H1 (cell line): ENCODE measurements at regions not wholly inside any gene's neighbourhood (a gene's known extent, or its start where the extent isn't known, plus 50 kb on each side); places are given as distances from the start of the nearest gene placed in this dataset.
A peak's percentile ranks its signal among the peaks of the same experiment; 100 is the strongest.

Experiments
- CTCF ChIA-PET: fragments of 300-600 bp; sonication (Branson Sonifier 250); formaldehyde crosslinking; loops from one replicate; lab custom pipeline; 2021; ENCODE audit not compliant: partially characterized antibody; lab: Charles Lee
- POLR2A ChIA-PET: fragments of 300-600 bp; sonication (Branson Sonifier 250); formaldehyde crosslinking; loops from one replicate; lab custom pipeline; 2021; ENCODE audit warnings: inconsistent platforms; ENCODE audit not compliant: partially characterized antibody; lab: Charles Lee
- DNase-seq, 2 experiments: peaks; one replicate each; pipeline versions ENCODE4 v3.0.0 to v3.0.0-alpha.2; 2010 to 2022; ENCODE audit warnings: low spot score in 2 of 2, low read depth in 1 of 2, mixed read lengths in 1 of 2
- FAIRE-seq: peaks from 2 replicates; lab custom pipeline; 2011; peaks lifted over from hg19 to GRCh38; lab: Jason Lieb, UNC
- H2AFZ ChIP-seq: 2 replicates; pipeline ENCODE4 v1.8.1; 2012; ENCODE audit warnings: low read length, inconsistent platforms
- H2AK5ac ChIP-seq: 2 replicates; pipeline ENCODE4 v1.6.1; 2013; ENCODE audit warnings: low read depth, low read length
- H2BK120ac ChIP-seq: replicated peaks from 2 replicates; pipeline ENCODE3; 2013; ENCODE audit warnings: low read depth, low read length, inconsistent platforms
- H2BK12ac ChIP-seq: 2 replicates; pipeline ENCODE4 v1.6.1; 2013; ENCODE audit warnings: low read depth, low read length
- H2BK15ac ChIP-seq: 2 replicates; pipeline ENCODE4 v1.6.1; 2013; ENCODE audit warnings: low read length
- H2BK20ac ChIP-seq: 2 replicates; pipeline ENCODE4 v1.6.1; 2013; ENCODE audit warnings: low read length
- H2BK5ac ChIP-seq: 2 replicates; pipeline ENCODE4 v1.6.1; 2013; ENCODE audit warnings: low read depth, low read length
- H3K14ac ChIP-seq: 2 replicates; pipeline ENCODE4 v1.6.1; 2013; ENCODE audit warnings: inconsistent platforms; ENCODE audit not compliant: insufficient read length
- H3K18ac ChIP-seq: 2 replicates; pipeline ENCODE4 v1.6.1; 2013; ENCODE audit warnings: low read length; ENCODE audit errors: extremely low read depth
- H3K23ac ChIP-seq: 2 replicates; pipeline ENCODE4 v1.6.1; 2013; ENCODE audit warnings: inconsistent platforms; ENCODE audit not compliant: insufficient read length
- H3K23me2 ChIP-seq: 2 replicates; pipeline ENCODE4 v1.6.1; 2013; ENCODE audit warnings: low read depth, low read length
- H3K27ac ChIP-seq: 2 replicates; pipeline ENCODE4 v1.6.1; 2011; ENCODE audit warnings: low read depth, low read length, inconsistent platforms
- H3K27me3 ChIP-seq, 4 experiments: replicated peaks in 1 of 4; 1 replicate in 1 of 4; 2 replicates in 3 of 4; pipeline versions ENCODE4 v1.6.1 to v1.8.1; 2011 to 2013; ENCODE audit warnings: low read length in 3 of 4, mild to moderate bottlenecking in 3 of 4, inconsistent platforms in 2 of 4, mixed read lengths in 2 of 4, moderate library complexity in 1 of 4; ENCODE audit not compliant: control insufficient read depth in 3 of 4, insufficient read depth in 3 of 4; ENCODE audit errors: extremely low read depth in 1 of 4
- H3K36me3 ChIP-seq, 4 experiments: 2 replicates each; pipeline versions ENCODE4 v1.6.1 to v1.8.1; 2011 to 2013; ENCODE audit warnings: mild to moderate bottlenecking in 4 of 4, low read length in 3 of 4, moderate library complexity in 2 of 4, control low read depth in 1 of 4, inconsistent platforms in 1 of 4; ENCODE audit not compliant: insufficient read depth in 4 of 4, control insufficient read depth in 2 of 4
- H3K4ac ChIP-seq: replicated peaks from 2 replicates; pipeline ENCODE3; 2013; ENCODE audit warnings: low read length, low read depth, mixed read lengths, inconsistent platforms; ENCODE audit not compliant: insufficient read length
- H3K4me1 ChIP-seq, 4 experiments: replicated peaks in 1 of 4; 1 replicate in 1 of 4; 2 replicates in 3 of 4; pipeline versions ENCODE4 v1.6.1 to v1.8.1; 2011 to 2013; ENCODE audit warnings: low read length in 3 of 4, inconsistent platforms in 2 of 4, mixed read lengths in 1 of 4; ENCODE audit not compliant: insufficient read depth in 4 of 4, control insufficient read depth in 3 of 4
- H3K4me2 ChIP-seq, 2 experiments: 2 replicates each; pipeline versions ENCODE4 v1.6.1 to v1.8.1; 2011 to 2013; ENCODE audit warnings: low read depth in 2 of 2, low read length in 2 of 2, control low read depth in 1 of 2, inconsistent platforms in 1 of 2, mild to moderate bottlenecking in 1 of 2; ENCODE audit not compliant: insufficient read depth in 1 of 2
- H3K4me3 ChIP-seq, 4 experiments: fragments of 200-600, 300-600 bp in 1 of 4; sonication (generic), shearing (Covaris generic), sonication (Bioruptor Twin) in 1 of 4; 2 replicates each; pipeline versions ENCODE4 v1.5.1 to v1.8.1; 2011 to 2016; ENCODE audit warnings: low read length in 4 of 4, low read depth in 3 of 4, control low read depth in 2 of 4, inconsistent platforms in 2 of 4, mild to moderate bottlenecking in 2 of 4, mixed read lengths in 1 of 4, moderate library complexity in 1 of 4; ENCODE audit not compliant: insufficient read depth in 2 of 4; ENCODE audit errors: extremely low read depth in 1 of 4
- H3K56ac ChIP-seq: replicated peaks from 2 replicates; pipeline ENCODE3; 2013; ENCODE audit warnings: low read depth, mild to moderate bottlenecking, mixed read lengths, low read length, inconsistent platforms; ENCODE audit not compliant: insufficient read length
- H3K79me1 ChIP-seq: 2 replicates; pipeline ENCODE4 v1.6.1; 2013; ENCODE audit warnings: low read depth, low read length, control low read depth
- H3K79me2 ChIP-seq, 2 experiments: 2 replicates each; pipeline versions ENCODE4 v1.6.1 to v1.8.1; 2012 to 2013; ENCODE audit warnings: low read length in 2 of 2, mild to moderate bottlenecking in 2 of 2, inconsistent platforms in 1 of 2; ENCODE audit not compliant: insufficient read depth in 2 of 2, control insufficient read depth in 1 of 2
- H3K9ac ChIP-seq, 4 experiments: replicated peaks in 1 of 4; 1 replicate in 1 of 4; 2 replicates in 3 of 4; pipeline versions ENCODE4 v1.6.1 to v1.8.1; 2011 to 2013; ENCODE audit warnings: low read depth in 3 of 4, low read length in 3 of 4, control low read depth in 2 of 4, mild to moderate bottlenecking in 2 of 4, moderate library complexity in 2 of 4, inconsistent platforms in 1 of 4; ENCODE audit errors: extremely low read depth in 1 of 4
- H3K9me3 ChIP-seq, 2 experiments: 2 replicates each; pipeline versions ENCODE4 v1.6.1 to v1.8.1; 2012 to 2013; ENCODE audit warnings: mild to moderate bottlenecking in 2 of 2, moderate library complexity in 2 of 2, control low read depth in 1 of 2, inconsistent platforms in 1 of 2, low read depth in 1 of 2, low read length in 1 of 2, mixed read lengths in 1 of 2; ENCODE audit not compliant: insufficient read depth in 2 of 2
- H4K20me1 ChIP-seq, 2 experiments: replicated peaks in 1 of 2; 2 replicates each; pipeline versions ENCODE3 to v1.8.1; 2011 to 2013; ENCODE audit warnings: inconsistent platforms in 2 of 2, low read length in 2 of 2, mild to moderate bottlenecking in 1 of 2; ENCODE audit not compliant: insufficient read depth in 2 of 2, control insufficient read depth in 1 of 2
- H4K5ac ChIP-seq: 2 replicates; pipeline ENCODE4 v1.6.1; 2013; ENCODE audit warnings: low read length, low read depth, mixed read lengths, inconsistent platforms; ENCODE audit not compliant: insufficient read length
- H4K8ac ChIP-seq: 2 replicates; pipeline ENCODE4 v1.8.0; 2013; ENCODE audit warnings: mild to moderate bottlenecking, moderate library complexity, low read length, inconsistent platforms; ENCODE audit not compliant: insufficient read depth; ENCODE audit errors: extremely low read depth
- H4K91ac ChIP-seq: replicated peaks from 2 replicates; pipeline ENCODE3; 2013; ENCODE audit warnings: low read length, mixed read lengths, inconsistent platforms; ENCODE audit not compliant: insufficient read length
- ATF2 ChIP-seq: IDR thresholded peaks from 2 replicates; pipeline ENCODE4 v1.6.1; 2012; ENCODE audit warnings: low read length, inconsistent platforms
- BRCA1 ChIP-seq: IDR thresholded peaks from 2 replicates; pipeline ENCODE4 v1.6.1; 2012; ENCODE audit warnings: low read depth, low read length, improper control_type of control experiment
- CHD2 ChIP-seq: IDR thresholded peaks from 2 replicates; pipeline ENCODE4 v1.6.1; 2012; ENCODE audit warnings: low read length, improper control_type of control experiment
- CTBP2 ChIP-seq: IDR thresholded peaks from 2 replicates; pipeline ENCODE4 v1.7.0; 2011; ENCODE audit warnings: borderline replicate concordance, mild to moderate bottlenecking, moderate library complexity, mixed read lengths, low read length; ENCODE audit not compliant: insufficient read depth, insufficient read length
- E2F6 ChIP-seq: IDR thresholded peaks from 2 replicates; pipeline ENCODE4 v1.6.1; 2012; ENCODE audit warnings: inconsistent platforms
- KDM1A ChIP-seq: fragments of 200-600, 300-600 bp; sonication (generic); IDR thresholded peaks from 2 replicates; pipeline ENCODE4 v1.7.1; 2016; ENCODE audit warnings: mild to moderate bottlenecking, low read length, borderline replicate concordance
- NANOG ChIP-seq: IDR thresholded peaks from 2 replicates; pipeline ENCODE4 v1.6.1; 2011; ENCODE audit warnings: low read length, low read depth, mild to moderate bottlenecking, inconsistent platforms; ENCODE audit not compliant: insufficient read depth, poor library complexity, severe bottlenecking
- NRF1 ChIP-seq: IDR thresholded peaks from 2 replicates; pipeline ENCODE4 v1.6.1; 2011; ENCODE audit warnings: mild to moderate bottlenecking, low read depth, low read length, improper control_type of control experiment
- RFX5 ChIP-seq: IDR thresholded peaks from 2 replicates; pipeline ENCODE4 v1.6.1; 2011; ENCODE audit warnings: low read depth, low read length, improper control_type of control experiment, borderline replicate concordance
- SIRT6 ChIP-seq: IDR thresholded peaks from one replicate; pipeline ENCODE4 v1.7.1; 2012; ENCODE audit warnings: low read length, inconsistent platforms
- TEAD4 ChIP-seq: IDR thresholded peaks from 2 replicates; pipeline ENCODE4 v1.6.1; 2012; ENCODE audit warnings: low read depth, low read length, inconsistent platforms, mixed read lengths
- ZNF274 ChIP-seq: IDR thresholded peaks from 2 replicates; pipeline ENCODE4 v1.7.0; 2012; ENCODE audit warnings: low read length, borderline replicate concordance; ENCODE audit errors: extremely low read depth
- WGBS, 2 experiments: shearing (Covaris generic) in 1 of 2; methylation state at CpG; one replicate each; pipeline versions ENCODE4 v1.1.6 to v1.1.7; 2013 to 2015; ENCODE audit warnings: low lambda C conversion rate in 2 of 2, mixed read lengths in 2 of 2, inconsistent platforms in 1 of 2, low coverage in 1 of 2, missing lambda C conversion rate in 1 of 2; ENCODE audit not compliant: insufficient replicate concordance in 2 of 2, insufficient coverage in 1 of 2, insufficient read length in 1 of 2; ENCODE audit errors: extremely low coverage in 1 of 2, missing lambda C conversion rate in 1 of 2; 5-methylcytosine and 5-hydroxymethylcytosine counted together

GRCh38 chr6:139990856-139991465 is 616.5 kb upstream of the CITED2 start:
- Histone ChIP-seq H3K23ac (no peak overlapping the region), H4K5ac (no peak overlapping the region), H3K36me3 (no peaks in the 10 kb centered on the region), H3K14ac (no peak overlapping the region), H3K56ac (no peak overlapping the region), H3K4me3 (no peak overlapping the region), H2BK15ac (no peak overlapping the region), H3K4me1 (no peaks in the 10 kb centered on the region), H2BK5ac (no peak overlapping the region), H3K9me3 (no peaks in the 10 kb centered on the region), H2AFZ (peak overlapping the region; percentile 89), H3K4me2 (no peak overlapping the region), H3K27ac (no peak overlapping the region; the same call in 1 of the 2 replicates), H3K79me1 (no peaks in the 10 kb centered on the region), H2AK5ac (no peak overlapping the region), H2BK12ac (no peak overlapping the region), H4K91ac (no peak overlapping the region), H3K79me2 (no peaks in the 10 kb centered on the region), H3K23me2 (no peaks in the 10 kb centered on the region), H2BK120ac (no peak overlapping the region), H3K18ac (no peak overlapping the region), H2BK20ac (no peak overlapping the region), H4K20me1 (no peaks in the 10 kb centered on the region), H3K27me3 (no peaks in the 10 kb centered on the region), H4K8ac (no peak overlapping the region; the same call in 1 of the 2 replicates), H3K9ac (no peak overlapping the region), H3K4ac (no peak overlapping the region)
- ChIA-PET CTCF (interaction anchor here (1.5 kb wide), 1 partner anchor 626 kb away, joined by 4 read pairs; no protein-coding TSS in a partner anchor), POLR2A (no interaction called here)
- WGBS, 2 experiments, result 86% methylated on average over 8 of the region's 8 CpGs; no CpG with 5 or more reads in 1 of the 2 experiments
- DNase-seq (no peak), FAIRE-seq (no peak)
- no peak for TF ChIP-seq NRF1
- no peak for TF ChIP-seq BRCA1
- no peak for TF ChIP-seq CTBP2
- no peak for TF ChIP-seq NANOG
- TF ChIP-seq RFX5, result no peak
- TF ChIP-seq TEAD4, result no peak
- TF ChIP-seq ATF2, result no peak
- TF ChIP-seq KDM1A, result no peak
- TF ChIP-seq CHD2, result no peak
- TF ChIP-seq SIRT6, result no peak
- no peak for TF ChIP-seq ZNF274
- no peak for TF ChIP-seq E2F6
